Esophagus muscularis mucosa (tissue), 4 donors: ENCODE measurements at regions not wholly inside any gene's neighbourhood (a gene's known extent, or its start where the extent isn't known, plus 50 kb on each side); places are given as distances from the start of the nearest gene placed in this dataset.
"Not testable (repeated sequence)": the region's sequence is repeated elsewhere in the genome, so short reads cannot be mapped to it uniquely, and the experiment has no call there.

Source experiments
- DNase-seq: peaks from one replicate; pipeline ENCODE4 v3.0.0-alpha.2; 2017; ENCODE audit errors: extremely low spot score
- H3K27ac ChIP-seq, 4 donors: fragments of 200-600 bp; sonication (generic); replicated peaks in 1 of 4; 1 replicate in 3 of 4; 2 replicates in 1 of 4; pipeline ENCODE4 v1.5.1; 2016 to 2019; ENCODE audit warnings: mild to moderate bottlenecking in 1 of 4
- H3K27me3 ChIP-seq, 4 donors: fragments of 200-600 bp; sonication (generic); one replicate each; pipeline versions ENCODE4 v1.5.1 to v1.6.0; 2016 to 2019
- H3K36me3 ChIP-seq, 4 donors: fragments of 200-600 bp; sonication (generic); one replicate each; pipeline ENCODE4 v1.5.1; 2016 to 2019
- H3K4me1 ChIP-seq, 4 donors: fragments of 200-600 bp; sonication (generic); one replicate each; pipeline ENCODE4 v1.5.1; 2016 to 2019
- H3K4me3 ChIP-seq, 4 donors: fragments of 200-600 bp; sonication (generic); 1 replicate in 2 of 4; 2 replicates in 2 of 4; pipeline ENCODE4 v1.5.1; 2016 to 2019; ENCODE audit warnings: mild to moderate bottlenecking in 4 of 4, moderate library complexity in 1 of 4
- H3K9me3 ChIP-seq, 4 donors: fragments of 200-600 bp; sonication (generic); 1 replicate in 3 of 4; 2 replicates in 1 of 4; pipeline ENCODE4 v1.5.1; 2016 to 2019
- CTCF ChIP-seq, 3 experiments: fragments of 200-600 bp in 2 of 3; fragments of 450-650 bp in 1 of 3; sonication (generic) in 2 of 3; IDR thresholded peaks; one replicate each; pipeline ENCODE4 v1.5.1; 2017 to 2019; ENCODE audit warnings: antibody characterized with exemption in 3 of 3, mild to moderate bottlenecking in 2 of 3, moderate library complexity in 1 of 3
- EP300 ChIP-seq: sonication (generic); formaldehyde crosslinking; IDR thresholded peaks from one replicate; pipeline ENCODE4 v1.6.1; 2017; ENCODE audit warnings: antibody characterized with exemption
- POLR2A ChIP-seq: fragments of 450-650 bp; IDR thresholded peaks from one replicate; pipeline ENCODE4 v1.6.1; 2017; ENCODE audit warnings: antibody characterized with exemption, moderate library complexity, mild to moderate bottlenecking, low read depth
- POLR2AphosphoS5 ChIP-seq, 2 donors: sonication (generic); formaldehyde crosslinking; IDR thresholded peaks; one replicate each; pipeline ENCODE4 v1.6.1; 2017; ENCODE audit warnings: antibody characterized with exemption in 2 of 2
- WGBS: methylation state at CpG from one replicate; pipeline ENCODE4 v1.1.5; 2018; 5-methylcytosine and 5-hydroxymethylcytosine counted together
- intact Hi-C: fragments of 100-400 bp; cut with DNase I; formaldehyde crosslinking; loops from one replicate; pipeline ENCODE4 v1.15.1; 2023

DNA sequence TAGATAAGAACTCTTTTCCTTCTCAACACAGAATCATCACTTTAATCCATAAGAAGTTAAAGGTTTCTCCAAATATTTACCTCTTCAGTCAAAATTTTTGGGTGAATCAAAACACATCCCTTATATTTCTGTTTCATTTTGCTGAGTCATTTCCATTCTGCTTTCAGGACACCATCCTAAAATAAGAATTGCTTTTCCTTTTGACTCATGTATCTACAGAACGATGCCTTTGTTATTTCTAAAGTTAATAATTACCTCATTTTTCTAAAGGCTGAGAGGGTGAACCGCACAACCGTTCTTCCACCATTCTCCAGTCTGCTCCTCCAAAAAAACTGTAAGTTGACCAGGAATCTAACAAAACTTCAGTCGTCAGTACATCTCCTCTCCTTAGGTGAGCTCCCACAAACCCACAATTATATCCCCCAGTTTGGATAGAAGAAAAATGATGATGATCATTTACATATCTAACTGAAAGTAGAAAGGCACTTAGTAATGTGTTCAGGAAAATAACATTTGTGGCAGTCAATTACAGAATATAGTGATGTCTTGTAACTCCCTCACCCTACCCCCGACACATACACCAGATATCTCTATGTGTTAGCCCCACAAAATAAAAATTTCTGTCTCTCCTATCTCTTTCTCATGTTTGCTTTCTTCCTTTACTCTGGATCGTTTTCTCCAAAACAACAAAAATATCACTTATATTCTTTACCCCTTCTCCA lies 162.5 kb downstream of the RAD51AP2 start:
- 48% methylated on average over 6 of the region's 6 CpGs for WGBS
- Histone ChIP-seq H3K27me3 (no peaks in the 10 kb centered on the region), H3K4me1 (peaks cover 0 to 4% (median 0%) of the 10 kb centered on the region in 4 donors), H3K9me3 (no peaks in the 10 kb centered on the region), H3K36me3 (no peaks in the 10 kb centered on the region), H3K27ac (no peak overlapping the region), H3K4me3 (no peak overlapping the region)
- no peak for DNase-seq
- intact Hi-C loops = no loop called here
- TF ChIP-seq EP300 = no peak
- TF ChIP-seq POLR2AphosphoS5 (IDR thresholded peaks at IDR 0.05) = no peak
- no peak for TF ChIP-seq CTCF (IDR thresholded peaks at IDR 0.05)
- TF ChIP-seq POLR2A = no peak

DNA sequence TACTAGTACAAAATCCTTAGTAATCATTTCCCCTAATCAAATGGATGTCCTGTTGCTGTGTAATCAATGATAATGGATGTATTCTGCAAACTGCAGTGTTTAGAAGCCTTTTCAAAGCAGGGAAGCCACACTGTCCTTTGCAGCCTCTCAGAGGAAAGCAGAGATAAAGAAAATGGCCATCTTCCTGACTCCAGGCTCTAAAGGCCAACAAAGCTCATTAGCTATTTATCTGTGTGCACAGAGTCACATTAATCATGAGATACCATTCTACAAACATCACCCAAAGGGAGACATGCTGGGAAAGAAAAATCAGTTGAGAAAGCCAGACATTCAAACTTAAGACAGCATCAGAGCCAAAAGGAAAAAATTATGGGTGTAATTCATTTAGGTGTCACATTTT lies 165.0 kb downstream of the RAD51AP2 start:
- H3K4me3 ChIP-seq = no peak overlapping the region
- H3K27me3 ChIP-seq = no peaks in the 10 kb centered on the region
- intact Hi-C loops = no loop called here
- DNase-seq = no peak
- H3K27ac ChIP-seq = no peak overlapping the region
- H3K9me3 ChIP-seq = no peaks in the 10 kb centered on the region
- H3K4me1 ChIP-seq = peaks cover 0 to 4% (median 0%) of the 10 kb centered on the region in 4 donors
- no peak for TF ChIP-seq POLR2AphosphoS5 (IDR thresholded peaks at IDR 0.05)
- no peak for TF ChIP-seq POLR2A
- TF ChIP-seq CTCF (IDR thresholded peaks at IDR 0.05) = no peak
- no peak for TF ChIP-seq EP300
- no peaks in the 10 kb centered on the region for H3K36me3 ChIP-seq

DNA sequence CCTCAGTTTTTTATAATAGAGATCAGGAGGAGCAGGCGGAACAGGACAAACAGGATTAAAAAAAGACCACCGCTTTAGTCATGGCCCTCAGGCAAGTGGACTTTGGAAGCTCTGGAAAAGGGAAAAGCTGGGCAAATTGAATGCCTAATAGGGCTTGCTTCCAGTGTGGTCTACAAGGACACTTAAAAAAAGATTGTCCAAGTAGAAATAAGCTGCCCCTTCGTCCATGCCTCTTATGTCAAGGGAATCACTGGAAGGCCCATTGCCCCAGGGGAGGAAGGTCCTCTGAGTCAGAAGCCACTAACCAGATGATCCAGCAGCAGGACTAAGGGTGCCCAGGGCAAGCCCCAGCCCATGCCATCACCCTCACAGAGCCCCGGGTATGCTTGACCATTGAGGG lies 175.5 kb downstream of the RAD51AP2 start:
- intact Hi-C loops, DNase-seq, H3K9me3 ChIP-seq, H3K36me3 ChIP-seq, H3K27me3 ChIP-seq, H3K27ac ChIP-seq, H3K4me3 ChIP-seq, H3K4me1 ChIP-seq: not testable (repeated sequence)
- 91% methylated on average over 4 of the region's 4 CpGs for WGBS

GRCh38 chr2:17337507-17337906 lies 180.7 kb downstream of the RAD51AP2 start:
- WGBS = 76% methylated on average over 3 of the region's 3 CpGs
- DNase-seq = no peak
- H3K4me1 ChIP-seq = no peaks in the 10 kb centered on the region
- no peak overlapping the region for H3K27ac ChIP-seq
- H3K4me3 ChIP-seq = no peak overlapping the region
- H3K27me3 ChIP-seq = no peaks in the 10 kb centered on the region
- H3K36me3 ChIP-seq = no peaks in the 10 kb centered on the region
- H3K9me3 ChIP-seq = no peaks in the 10 kb centered on the region
- TF ChIP-seq POLR2AphosphoS5 (IDR thresholded peaks at IDR 0.05) (no peak), EP300 (no peak), POLR2A (no peak), CTCF (IDR thresholded peaks at IDR 0.05) (no peak)
- intact Hi-C loops = no loop called here

DNA sequence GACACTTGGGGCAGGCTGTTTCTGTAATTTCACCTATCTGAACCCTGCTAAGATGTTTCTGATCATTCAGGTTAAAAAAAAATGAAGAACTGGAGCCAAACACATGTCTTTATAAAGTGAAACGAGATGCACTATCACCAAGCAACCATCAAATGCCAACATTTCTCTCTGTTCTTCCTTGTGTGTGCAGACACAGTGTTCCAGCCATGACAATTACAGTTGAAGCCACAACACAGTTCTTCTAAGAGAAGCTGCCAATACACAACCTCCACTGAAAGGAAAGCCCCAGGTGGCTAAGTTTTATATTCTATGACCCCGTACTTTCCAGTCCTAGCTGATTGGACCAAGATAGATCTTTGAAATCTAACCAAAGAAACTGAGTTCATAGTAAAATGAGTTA lies 181.8 kb downstream of the RAD51AP2 start:
- no peak overlapping the region for H3K27ac ChIP-seq

More for the DNA sequence above, 181.8 kb downstream of the RAD51AP2 start:
- Histone ChIP-seq H3K9me3 (no peaks in the 10 kb centered on the region), H3K4me1 (no peaks in the 10 kb centered on the region), H3K36me3 (no peaks in the 10 kb centered on the region), H3K27me3 (no peaks in the 10 kb centered on the region), H3K4me3 (no peak overlapping the region)
- DNase-seq = no peak
- 82% methylated on average over 2 of the region's 2 CpGs for WGBS
- TF ChIP-seq CTCF (IDR thresholded peaks at IDR 0.05) = no peak
- no peak for TF ChIP-seq POLR2A
- TF ChIP-seq POLR2AphosphoS5 (IDR thresholded peaks at IDR 0.05) = no peak
- no peak for TF ChIP-seq EP300
- intact Hi-C loops = no loop called here
